ENCODE measurements at regions not wholly inside any gene's neighbourhood (a gene's known extent, or its start where the extent isn't known, plus 50 kb on each side); places are given as distances from the start of the nearest gene placed in this dataset.
"Not testable (repeated sequence)": the region's sequence is repeated elsewhere in the genome, so short reads cannot be mapped to it uniquely, and the experiment has no call there.

DNA sequence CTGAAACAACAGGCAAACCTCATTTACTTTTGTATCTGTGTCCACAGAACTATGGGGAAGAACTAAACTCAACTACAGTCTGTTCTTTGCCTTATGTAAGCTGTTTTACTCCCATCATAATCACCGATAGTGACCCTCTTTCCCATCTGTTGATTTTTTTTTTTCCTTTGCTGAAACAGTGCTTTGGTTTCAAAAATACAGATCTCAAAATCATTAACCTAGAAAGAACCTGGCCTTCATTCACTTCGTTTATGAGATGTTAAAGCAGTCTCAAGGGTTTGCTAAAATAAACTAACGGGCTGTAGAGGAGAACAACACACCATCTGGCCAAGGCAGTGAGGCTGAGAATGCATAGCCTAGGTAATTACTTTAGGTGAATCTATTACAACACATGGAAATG lies 706.6 kb upstream of the ZNF608 start:
- DNase-seq = no peak

DNA sequence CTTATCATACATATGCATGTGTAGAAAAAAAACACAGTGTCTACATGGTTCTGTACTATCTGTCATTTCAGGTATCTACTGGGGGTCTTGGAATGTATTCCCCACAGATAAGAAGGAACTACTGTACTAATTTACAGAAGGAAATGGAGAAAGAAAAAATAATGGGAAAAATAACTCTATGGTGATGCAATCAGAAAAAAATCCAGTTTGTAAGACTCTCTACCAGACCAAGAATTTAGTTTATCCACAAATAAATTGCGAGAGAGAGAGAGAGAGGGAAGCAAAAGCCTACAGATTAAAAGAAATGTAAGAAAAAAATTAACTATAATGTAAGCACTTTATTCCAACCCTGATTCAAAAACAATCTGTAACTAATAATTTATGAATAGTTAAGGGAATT lies 708.6 kb upstream of the ZNF608 start:
- no peak for DNase-seq

DNA sequence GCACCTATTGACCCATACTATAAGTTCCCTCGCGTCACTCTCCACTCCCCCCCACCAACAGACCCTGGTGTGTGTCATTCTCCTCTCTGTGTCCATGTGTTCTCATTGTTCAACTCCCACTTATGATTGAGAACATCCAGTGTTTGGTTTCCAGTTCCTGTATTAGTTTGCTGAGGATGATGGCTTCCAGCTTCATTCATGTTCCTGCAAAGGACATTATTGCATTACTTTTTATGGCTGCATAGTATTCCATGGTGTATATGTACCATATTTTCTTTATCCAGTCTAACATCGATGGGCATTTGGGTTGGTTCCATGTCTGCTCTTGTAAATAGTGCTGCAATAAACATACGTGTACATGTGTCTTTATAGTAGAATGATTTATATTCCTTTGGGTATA lies 709.6 kb upstream of the ZNF608 start:
- not testable (repeated sequence) for DNase-seq

DNA sequence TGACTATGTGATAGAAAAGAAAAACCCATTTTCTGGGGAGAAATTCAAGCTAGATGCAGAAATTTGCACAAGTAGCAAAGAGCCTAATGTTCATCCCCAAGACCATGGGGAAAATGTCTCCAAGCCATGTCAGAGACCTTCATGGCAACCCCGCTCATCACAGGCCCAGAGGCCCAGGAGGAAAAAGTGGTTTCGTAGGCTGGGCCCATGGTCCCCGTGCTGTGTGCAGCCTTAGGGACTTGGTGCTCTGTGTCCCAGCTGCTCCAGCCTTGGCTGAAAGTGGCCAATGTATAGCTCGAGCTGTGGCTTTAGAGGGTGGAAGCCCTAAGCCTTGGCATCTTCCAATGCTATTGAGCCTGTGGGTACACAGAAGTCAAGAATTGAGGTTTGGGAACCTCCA lies 711.2 kb upstream of the ZNF608 start:
- no peak for DNase-seq

DNA sequence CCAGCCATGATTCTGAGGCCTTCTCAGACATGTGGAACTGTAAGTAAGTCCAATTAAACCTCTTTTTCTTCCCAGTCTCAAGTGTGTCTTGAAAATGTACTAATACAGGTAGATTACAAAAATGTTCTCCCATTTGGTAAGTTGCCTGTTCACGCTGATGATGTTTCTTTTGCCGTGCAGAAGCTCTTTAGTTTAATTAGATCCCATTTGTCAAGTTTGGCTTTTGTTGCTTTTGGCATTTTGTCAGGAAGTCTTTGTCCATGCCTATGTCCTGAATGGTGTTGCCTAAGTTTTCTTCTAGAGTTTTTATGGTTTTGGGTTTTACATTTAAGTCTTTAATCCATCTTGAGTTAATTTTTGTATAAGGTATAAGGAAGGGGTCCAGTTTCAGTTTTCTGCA lies 712.5 kb upstream of the ZNF608 start:
- not testable (repeated sequence) for DNase-seq

DNA sequence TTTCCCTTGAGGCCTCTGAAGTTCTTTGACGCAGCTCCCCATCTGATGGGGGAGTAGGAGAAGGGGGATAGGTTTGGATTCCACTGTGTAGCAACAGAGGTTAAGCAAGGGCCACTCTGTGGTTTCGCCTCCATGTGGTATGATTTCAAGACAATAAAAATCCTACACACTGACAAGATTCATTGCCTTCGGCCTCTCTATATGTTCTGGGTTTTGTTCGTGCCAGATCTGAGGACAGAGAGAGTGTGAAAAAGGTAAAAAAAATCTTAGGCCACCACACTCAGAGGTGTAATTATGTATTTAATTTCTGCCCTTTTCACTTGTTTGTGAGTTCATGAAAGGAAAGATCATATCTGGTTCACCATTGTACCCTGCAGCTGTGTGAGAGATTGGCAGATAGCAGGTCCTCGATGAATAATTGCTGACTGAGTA lies 715.2 kb upstream of the ZNF608 start:
- DNase-seq = no peak

DNA sequence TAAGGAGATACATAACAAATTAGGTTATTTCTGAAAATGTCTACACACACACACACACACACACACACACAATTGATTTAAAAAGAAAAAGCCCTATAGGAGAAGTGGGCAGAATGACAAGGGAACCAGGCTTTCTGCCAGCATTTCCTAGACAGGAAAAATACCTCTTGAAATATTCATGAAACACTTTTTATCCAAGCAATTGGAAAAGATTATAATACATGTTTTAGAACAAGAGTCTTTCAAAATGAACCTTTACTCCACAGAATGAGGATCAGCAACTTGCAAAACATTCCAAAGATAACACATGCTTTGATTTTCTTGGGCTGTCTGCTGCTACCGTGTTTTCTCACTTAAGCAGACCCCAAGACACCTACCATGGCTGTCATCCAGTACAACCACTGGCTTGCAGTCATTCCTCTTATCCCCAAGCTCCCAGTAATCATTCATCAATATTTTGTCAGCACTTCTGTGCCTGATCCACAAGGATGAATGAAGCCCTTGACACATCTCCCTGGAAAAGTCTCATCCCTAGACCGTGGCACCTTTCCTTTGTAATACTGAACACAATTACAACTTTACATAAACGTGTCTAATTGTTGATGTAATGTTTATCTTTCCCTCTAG lies 717.1 kb upstream of the ZNF608 start:
- no peak for DNase-seq

DNA sequence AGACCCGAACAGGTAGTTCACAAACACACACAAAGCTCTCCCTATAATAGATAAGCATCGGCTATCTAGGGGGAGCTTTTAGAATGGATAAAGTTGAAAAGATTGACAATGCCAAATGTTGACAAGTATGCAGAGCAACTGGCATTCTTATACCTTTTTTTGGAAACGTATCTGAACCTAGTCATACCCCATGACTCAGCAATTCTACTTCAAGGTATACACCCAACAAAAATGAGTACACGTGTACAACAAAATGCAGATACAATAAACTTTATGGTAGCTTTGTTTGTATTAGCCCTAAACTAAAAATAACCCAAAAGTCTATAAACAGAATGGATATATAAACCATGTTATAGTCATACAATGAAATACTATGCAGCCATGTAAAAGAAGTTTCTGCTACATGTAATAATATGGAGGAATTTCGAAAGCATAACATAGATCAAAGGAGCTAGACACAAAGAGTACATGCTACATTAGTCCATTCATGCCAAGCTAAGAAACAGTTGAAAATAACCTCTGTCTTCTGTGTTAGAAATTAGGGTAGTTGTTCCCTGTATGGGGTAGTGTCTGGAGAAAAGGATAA lies 718.5 kb upstream of the ZNF608 start:
- no peak for DNase-seq

DNA sequence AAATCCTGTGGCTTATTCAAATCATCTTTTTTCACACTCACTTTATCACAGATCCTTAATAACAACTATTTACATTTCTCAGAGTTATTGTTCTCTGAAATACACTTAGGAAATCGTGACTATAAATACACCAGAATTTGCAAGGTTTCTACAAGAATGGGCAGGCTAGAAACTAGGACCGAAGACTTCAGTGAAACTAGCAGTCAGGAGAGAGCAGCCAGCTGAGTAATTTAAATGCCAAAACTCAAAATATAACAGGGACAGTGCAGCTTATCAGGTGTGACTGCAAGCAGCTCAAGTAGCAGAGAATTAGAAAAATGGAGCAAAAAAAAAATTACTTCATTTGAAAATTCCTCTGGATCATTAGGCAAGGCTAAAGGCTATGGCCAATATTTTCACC lies 719.3 kb upstream of the ZNF608 start:
- DNase-seq = no peak

DNA sequence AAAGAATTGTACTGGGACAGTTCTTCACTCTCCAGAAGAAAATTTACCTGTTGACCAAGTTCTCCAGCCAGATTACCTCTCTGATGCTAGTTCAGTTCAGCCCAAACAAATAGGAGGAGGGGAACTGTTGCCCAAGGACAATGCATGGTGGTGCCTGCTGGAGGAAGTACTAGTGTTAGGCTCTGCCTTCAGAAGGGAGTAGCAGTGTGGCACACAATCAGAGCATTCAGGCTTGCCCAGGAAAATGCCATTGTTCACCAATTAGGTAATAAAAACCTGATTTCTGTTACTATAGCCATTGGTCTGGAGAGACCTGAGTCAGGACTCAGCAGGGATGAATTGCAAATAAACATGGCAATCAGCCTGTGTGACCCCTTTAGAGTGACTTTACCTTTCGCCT lies 720.8 kb upstream of the ZNF608 start:
- DNase-seq = no peak

DNA sequence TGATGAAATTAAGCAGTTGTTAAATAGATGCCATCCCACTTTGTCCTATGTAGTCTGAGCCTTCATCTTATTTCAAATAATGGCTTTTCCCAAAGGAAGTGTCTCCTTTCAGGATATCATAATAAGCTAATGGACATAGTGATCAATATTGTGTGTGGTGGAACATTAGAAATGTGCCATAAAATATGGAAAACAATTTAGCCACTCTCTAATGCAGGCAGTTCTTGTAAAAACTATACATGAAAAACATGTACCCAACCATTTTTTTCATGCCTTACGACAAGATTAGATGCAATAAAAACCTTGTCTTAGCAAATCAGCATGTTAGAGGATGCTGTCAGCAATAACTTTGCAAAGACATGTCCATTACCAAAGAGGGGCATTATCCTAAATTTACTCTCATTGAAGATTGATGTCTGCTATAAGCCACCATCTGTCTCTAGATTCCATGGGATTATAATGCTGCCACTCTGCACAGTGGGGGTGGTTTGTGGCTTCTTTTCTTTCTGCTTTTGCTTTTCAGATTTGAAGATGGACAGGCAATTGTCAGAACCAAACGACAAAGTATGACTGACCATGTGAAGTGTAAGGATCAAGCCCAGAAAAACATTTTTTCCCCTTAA lies 724.0 kb upstream of the ZNF608 start:
- no peak for DNase-seq

DNA sequence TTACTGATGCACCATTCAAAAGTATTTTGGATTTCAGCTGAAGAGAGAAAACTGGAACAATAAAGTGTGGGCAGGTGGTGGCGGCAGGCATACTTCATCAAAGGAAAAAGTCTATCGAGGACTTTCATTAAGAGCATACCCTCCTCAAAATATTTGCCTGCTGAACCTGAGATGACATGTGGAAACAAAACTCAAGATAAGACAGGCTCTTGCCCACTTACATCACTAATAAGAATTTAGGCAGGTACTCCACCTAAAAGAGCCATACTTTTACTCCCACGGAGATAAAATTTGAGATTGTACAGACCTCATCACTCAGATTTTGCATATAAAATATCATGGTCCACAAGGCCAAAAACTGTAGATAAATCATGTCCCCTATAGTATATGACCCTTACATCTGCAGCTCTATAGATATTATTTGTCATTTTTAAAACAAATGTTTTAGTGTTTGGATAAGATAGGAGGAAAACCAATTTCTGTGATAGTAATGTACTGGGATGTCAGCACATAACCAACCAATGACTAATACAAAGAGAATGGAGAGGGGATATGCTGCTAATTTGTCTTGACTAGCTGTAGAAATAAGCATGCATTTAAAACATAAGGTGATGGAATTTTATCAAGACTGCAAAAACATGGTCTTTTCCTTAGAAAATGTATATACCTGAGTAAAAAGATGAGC lies 730.6 kb upstream of the ZNF608 start:
- DNase-seq = no peak

DNA sequence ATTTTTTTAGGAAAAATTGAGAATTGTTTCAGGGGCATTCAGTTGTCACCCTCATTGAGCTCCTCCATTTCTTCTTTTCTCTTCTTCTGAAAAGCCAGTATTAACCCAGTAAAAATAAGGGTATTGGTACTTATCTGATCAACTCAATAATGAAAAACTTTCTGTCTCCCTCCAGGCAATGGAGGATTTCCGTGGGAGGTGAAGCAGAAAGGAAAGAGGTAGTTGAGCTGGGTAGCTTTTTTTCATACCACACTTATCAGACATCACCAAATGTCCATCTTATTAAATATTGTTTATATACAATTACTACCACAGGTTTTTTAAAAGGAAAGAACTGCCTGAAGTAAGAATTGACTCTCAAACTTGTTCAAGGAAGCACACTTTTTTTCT lies 731.1 kb upstream of the ZNF608 start:
- DNase-seq = no peak

DNA sequence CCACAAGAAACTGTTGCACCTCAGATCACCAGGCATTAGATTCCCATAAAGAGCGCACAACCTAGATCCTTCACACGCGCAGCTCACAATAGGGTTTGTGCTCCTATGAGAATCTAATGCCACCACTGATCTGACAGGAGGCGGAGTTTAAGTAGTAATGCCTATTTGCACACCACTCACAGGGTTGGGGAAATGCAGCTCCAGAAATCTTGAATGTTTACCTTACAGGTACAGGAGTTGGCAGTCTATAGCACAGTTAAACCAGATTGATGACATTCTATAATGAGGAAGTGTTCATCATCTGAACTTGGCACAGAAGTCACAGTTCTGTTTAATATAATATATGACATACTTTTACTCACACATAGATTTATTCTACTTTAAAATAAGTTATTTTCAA lies 732.2 kb upstream of the ZNF608 start:
- DNase-seq = no peak

DNA sequence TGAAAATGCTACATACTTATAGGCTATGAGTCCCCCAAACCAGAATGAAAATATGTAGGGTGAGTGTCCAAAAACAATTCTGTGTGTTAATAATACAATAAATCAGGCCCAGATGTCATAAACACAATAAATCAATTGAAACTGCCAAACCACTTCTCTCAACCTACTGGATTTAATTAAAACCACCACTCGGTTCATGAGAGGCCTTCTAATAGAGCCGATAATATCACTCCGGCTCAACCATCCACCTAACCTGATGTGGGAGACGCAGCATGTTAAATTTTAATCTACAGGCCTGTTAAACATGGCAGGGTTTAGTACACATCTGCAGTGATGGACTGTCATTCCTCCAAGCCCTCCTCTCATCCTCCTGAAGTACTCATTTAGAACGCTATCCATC lies 734.5 kb upstream of the ZNF608 start:
- DNase-seq = no peak

DNA sequence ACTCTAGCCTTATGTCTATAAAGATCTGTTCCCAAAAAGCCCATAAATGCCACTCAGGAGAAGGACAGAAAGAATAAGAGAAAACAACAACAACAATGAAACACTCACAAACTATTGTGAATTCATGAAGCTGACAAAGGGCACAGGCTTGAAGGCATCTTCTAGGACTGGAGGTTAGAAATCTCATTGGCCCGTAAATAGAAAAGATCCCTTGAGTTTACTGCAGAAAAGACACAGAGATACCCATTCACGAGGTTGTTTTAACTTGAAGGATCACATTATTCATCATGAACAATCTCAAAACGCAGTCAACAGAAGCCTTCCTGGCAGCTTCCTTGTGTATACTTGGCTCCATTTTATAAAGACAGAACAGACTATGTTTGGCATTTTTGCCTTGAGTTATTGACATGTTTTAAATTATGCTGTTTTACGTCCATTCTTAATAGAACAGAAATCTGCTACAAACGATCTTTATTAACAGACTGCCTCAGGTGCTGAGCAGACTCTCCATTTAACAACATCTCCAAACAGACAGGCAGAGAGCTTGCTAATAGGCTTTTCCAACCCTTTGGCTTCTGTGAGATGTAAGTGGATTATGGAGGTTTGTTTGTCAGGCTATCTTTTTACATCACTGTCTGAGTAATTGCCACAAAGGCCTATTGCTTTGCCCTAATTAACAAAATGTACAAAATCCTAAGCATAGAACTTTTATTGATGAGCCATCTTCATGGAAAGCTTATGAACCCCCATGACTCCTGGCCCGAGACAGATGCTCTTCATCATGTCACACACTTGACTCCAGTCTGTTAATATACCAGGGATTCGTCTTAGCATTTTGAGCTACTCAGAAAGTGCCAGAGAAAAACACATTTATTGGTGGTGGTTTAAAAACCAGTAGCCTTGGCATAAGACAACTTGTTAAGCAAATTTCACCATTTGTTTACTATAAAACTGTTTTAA lies 735.3 kb upstream of the ZNF608 start:
- no peak for DNase-seq

DNA sequence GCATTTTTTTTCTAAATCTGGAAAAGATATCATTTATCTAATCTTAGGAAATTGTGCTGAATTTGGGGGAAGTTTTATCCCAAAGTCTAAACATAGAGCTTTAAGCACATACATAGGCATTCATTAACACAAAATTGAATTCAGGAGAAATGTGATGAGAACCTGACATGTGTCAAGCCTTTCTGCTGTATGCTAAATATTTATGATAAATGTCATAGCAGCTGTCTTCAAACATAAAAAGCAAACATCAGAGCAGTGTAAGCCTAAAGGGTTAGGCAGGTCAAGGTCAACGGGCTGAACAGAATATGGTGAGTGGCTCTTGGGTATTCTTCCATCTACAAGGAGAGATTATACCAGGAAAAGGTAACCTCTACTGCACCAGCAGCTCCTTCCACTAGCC lies 737.2 kb upstream of the ZNF608 start:
- DNase-seq = no peak

DNA sequence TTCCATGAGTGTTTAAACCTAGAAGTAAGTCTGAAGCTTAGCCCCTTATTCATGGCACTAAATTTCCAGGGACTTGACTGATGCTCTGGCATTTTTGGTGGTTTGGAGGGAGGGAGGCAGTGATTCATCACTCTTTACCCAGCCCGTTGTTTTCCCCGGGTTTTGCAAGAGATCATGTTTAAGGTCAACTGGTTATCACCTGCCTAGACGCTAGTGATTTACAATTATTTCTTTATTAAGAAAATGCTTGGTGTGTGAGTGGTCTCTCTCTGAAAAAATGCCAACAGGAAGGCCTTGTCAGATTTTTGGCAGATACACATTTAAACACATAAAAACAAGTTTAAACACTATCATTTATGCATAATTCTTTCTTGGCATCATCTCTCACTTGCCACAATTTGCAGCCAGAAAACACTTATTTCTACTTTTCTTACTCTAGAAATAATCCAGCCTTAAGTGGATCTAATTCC lies 737.9 kb upstream of the ZNF608 start:
- DNase-seq = no peak

DNA sequence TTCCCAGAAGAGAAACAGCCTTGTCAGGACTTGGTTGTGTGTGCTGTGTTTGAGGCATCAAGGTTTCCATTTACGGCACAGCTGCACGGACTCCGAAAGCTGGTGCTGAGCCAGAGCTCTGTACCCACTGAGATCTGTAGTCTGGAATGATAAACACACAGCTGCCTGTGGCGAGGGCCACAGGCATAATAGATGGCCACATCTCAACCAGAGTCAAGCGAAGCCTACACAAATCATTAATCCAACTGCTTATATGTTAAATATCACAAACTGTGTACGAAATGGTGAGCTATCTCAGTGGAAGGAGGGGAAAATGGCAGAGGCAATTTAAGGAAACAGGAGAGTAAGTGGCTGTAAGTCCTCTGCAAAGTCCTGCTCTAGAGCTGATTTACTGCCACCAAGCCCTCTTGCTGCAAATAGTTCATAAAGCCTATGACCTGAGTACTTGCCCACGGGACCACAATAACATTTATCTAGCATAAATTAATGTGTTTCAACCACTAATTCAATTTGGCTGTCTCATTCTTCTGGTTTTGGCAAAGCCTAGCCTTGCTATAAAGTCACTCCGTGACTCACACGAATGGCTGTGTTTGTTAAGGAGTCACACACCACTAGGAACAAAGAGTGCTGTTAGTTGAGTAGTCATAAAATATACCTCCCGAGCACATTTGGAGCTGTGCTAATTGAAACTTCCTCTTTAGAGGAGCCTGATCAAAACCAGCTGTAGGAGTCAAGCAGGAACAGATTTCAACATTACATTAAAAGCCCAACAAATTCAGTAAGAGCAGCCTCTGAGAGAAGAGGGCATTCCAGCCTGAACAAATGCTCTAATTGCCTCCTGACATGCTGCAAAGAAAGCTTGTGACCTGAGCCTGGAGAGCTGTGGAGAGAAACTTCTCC lies 738.6 kb upstream of the ZNF608 start:
- DNase-seq = peak; percentile 88

DNA sequence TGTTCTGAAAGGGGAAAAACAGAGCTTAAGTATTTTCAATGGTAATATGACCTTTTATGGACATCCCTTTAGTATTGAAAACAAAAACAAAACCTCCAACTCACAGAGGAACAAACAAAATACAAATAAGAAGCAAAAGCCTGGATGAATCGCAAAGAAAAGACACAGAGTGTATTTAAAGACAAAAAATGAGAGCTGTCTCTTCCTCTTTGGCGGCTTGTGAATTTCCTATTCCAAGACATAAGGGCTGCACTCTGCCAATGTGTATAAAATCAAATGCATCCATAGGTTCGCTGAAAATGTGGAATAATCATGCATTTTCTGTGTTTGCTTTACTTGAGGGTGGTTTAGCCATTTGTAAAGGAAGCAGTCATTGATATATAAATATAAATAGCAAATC lies 739.3 kb upstream of the ZNF608 start:
- DNase-seq = no peak

DNA sequence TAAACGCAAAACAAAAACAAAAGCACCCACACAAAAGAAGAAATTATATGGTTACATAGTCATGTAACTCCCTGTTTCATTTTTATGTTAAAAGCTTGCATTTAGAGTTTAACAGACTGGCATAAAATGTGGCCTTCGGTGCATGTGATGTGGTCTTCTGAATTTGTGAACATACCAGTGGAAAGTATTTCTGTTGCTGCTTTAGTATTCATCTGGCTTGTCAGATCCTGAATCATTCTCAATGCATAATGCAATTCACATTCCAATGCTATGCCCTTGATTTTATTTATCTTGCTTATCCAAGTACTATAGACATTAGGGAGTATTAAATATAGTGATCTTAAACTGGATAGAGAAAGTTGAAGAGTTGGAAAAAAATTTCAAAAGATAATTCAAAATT lies 740.2 kb upstream of the ZNF608 start:
- peak; percentile 18 for DNase-seq

DNA sequence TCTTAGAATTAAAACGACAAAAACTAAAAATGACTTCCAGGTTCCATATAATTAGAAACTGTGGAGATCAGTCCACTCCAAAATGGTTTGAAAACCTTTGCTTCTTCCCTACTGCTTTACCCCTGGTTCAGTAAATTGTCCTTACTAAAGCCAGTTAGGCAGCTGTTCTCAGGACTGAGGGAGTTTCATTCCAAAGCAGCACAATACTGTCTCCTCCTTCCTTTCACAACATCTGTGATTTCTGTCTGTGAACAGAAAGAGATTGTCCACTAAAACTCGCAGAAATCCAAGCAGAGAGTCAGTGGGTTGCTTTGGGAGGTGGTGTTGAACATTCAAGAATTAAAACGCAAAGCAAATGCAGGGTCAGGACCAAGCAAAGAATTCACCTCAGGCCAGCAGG lies 740.8 kb upstream of the ZNF608 start:
- no peak for DNase-seq
